WERI-Rb-1 (cell line): ENCODE measurements at regions not wholly inside any gene's neighbourhood (a gene's known extent, or its start where the extent isn't known, plus 50 kb on each side); places are given as distances from the start of the nearest gene placed in this dataset.
A peak's percentile ranks its signal among the peaks of the same experiment; 100 is the strongest.

Experiments
- DNase-seq: peaks from one replicate; pipeline ENCODE4 v3.0.0-alpha.2; 2020
- H3K27ac ChIP-seq: fragments of 250-450 bp; sonication (Bioruptor Pico); 2 replicates; pipeline ENCODE4 v1.5.1; 2020; ENCODE audit warnings: mild to moderate bottlenecking, moderate library complexity
- H3K27me3 ChIP-seq: fragments of 250-450 bp; sonication (Bioruptor Pico); 2 replicates; pipeline ENCODE4 v1.5.1; 2021; ENCODE audit warnings: mild to moderate bottlenecking, low read depth, moderate library complexity; ENCODE audit not compliant: insufficient read depth, severe bottlenecking
- H3K36me3 ChIP-seq: fragments of 250-450 bp; sonication (Bioruptor Pico); 2 replicates; pipeline ENCODE4 v1.5.1; 2020; ENCODE audit warnings: mild to moderate bottlenecking, moderate library complexity
- H3K4me3 ChIP-seq: 2 replicates; pipeline ENCODE4 v1.5.1; 2011; ENCODE audit warnings: low read depth, mild to moderate bottlenecking, control low read depth, low read length
- H3K9me3 ChIP-seq: fragments of 250-450 bp; sonication (Bioruptor Pico); 2 replicates; pipeline ENCODE4 v1.5.1; 2021; ENCODE audit warnings: mild to moderate bottlenecking, moderate library complexity; ENCODE audit not compliant: severe bottlenecking
- CTCF ChIP-seq: IDR thresholded peaks from 2 replicates; pipeline ENCODE4 v1.5.1; 2011; ENCODE audit warnings: low read depth, mild to moderate bottlenecking, control low read depth, inconsistent platforms, low read length

GRCh38 chr1:201673093-201673492 is 134.2 kb downstream of the NAV1 start:
- Histone ChIP-seq H3K36me3 (peaks cover 3% of the 10 kb centered on the region), H3K27ac (no peak overlapping the region), H3K9me3 (no peaks in the 10 kb centered on the region), H3K4me3 (no peak overlapping the region), H3K27me3 (no peaks in the 10 kb centered on the region)
- DNase-seq = no peak
- no peak for TF ChIP-seq CTCF

- no peaks in the 10 kb centered on the region for H3K27me3 ChIP-seq
- no peak for DNase-seq
- no peak overlapping the region for H3K27ac ChIP-seq
- no peaks in the 10 kb centered on the region for H3K9me3 ChIP-seq
- TF ChIP-seq CTCF = no peak
- H3K36me3 ChIP-seq = peaks cover 7% of the 10 kb centered on the region
- H3K4me3 ChIP-seq = no peak overlapping the region
Measured at GRCh38 chr1:201673915-201674314, 135.0 kb downstream of the NAV1 start.

GRCh38 chr1:201675143-201675542 is 136.2 kb downstream of the NAV1 start:
- DNase-seq = no peak
- peaks cover 7% of the 10 kb centered on the region for H3K9me3 ChIP-seq
- TF ChIP-seq CTCF = no peak
- H3K27ac ChIP-seq = no peak overlapping the region
- H3K27me3 ChIP-seq = no peaks in the 10 kb centered on the region
- no peak overlapping the region for H3K4me3 ChIP-seq
- H3K36me3 ChIP-seq = peaks cover 18% of the 10 kb centered on the region

DNA sequence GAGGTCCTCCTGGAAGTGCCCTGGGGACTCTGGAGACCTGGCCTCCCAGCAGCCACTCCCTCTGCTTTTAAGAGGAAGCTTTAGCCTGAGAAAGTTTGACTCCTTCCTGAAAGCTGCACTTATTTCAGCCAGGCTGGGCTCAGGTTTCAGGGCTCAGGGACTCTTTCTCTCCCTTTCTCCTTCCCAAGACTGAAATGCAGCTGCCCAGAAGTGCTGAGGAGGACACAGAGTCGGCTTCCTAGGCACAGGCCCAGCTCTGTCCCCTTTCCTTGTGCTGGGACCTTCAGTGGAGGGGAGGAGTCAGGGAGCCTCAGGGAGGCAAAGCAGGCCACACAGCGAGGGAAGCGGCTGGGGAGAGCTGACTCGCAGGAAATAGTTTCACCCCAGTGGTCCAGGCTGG is 137.3 kb downstream of the NAV1 start:
- Histone ChIP-seq H3K4me3 (no peak overlapping the region), H3K36me3 (peaks cover 18% of the 10 kb centered on the region), H3K9me3 (peaks cover 7% of the 10 kb centered on the region), H3K27ac (no peak overlapping the region), H3K27me3 (no peaks in the 10 kb centered on the region)
- DNase-seq = peak; percentile 48
- no peak for TF ChIP-seq CTCF

DNA sequence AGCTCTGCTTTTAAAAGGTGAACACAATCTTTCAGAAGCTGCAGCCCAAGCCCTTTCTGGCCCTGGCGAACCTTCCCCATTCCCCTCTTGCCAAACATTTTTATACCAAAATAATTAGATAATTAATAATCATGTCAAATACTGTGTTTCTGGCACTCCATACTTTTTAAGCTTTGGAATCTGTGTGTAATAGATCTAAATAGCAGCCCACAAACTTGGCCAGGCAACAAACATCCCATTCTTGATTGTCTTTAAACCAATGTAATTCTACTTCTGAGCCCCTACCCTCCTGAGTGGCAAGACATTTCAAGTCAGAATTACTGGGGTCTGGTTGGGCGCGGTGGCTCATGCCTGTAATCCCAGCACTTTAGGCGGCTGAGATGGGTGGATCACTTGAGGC is 137.7 kb downstream of the NAV1 start:
- Histone ChIP-seq H3K27me3 (no peaks in the 10 kb centered on the region), H3K9me3 (peaks cover 7% of the 10 kb centered on the region), H3K4me3 (no peak overlapping the region), H3K36me3 (peaks cover 18% of the 10 kb centered on the region), H3K27ac (no peak overlapping the region)
- no peak for DNase-seq
- TF ChIP-seq CTCF = no peak

DNA sequence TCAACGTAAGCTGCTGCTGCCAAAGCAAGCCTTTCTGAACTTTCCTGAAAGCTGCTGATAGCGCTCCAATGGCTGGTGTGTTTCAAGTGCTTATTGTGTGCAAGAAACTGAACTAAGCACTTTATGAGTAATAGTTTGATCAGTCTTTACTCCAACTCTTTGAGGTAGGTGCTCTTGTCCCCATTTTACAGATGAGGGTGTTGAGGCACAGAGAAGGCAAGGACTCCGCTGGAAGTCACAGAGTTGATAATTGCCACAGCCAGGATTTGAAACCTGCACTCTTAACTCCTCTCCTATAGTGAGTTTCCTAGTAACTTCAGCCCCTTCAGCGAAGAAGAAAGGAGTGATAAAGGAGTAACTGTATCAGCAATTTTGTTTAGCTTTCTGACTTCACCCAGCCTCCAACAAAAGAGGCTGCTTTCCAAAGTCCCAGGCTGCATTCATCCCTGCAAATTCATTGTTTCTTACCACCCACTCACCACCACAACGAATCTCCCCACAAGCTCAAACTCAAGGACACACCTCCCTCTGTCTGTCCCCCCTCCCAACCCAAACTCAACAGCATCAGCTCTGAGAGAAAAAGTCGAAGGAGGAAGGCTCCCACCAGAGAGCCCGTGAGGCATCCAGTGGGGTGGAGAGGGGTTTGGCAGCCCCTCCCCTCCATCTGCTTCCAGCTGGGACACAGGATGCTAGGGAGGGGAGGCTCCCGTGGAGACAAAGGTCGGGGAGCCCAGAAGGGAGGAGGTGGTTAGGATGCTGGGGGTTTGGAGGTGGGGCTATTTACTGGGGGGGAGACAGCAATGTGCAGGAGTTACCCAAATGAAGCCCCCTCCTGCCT is 139.6 kb downstream of the NAV1 start:
- Histone ChIP-seq H3K27ac (no peak overlapping the region), H3K9me3 (peaks cover 7% of the 10 kb centered on the region), H3K36me3 (peaks cover 18% of the 10 kb centered on the region), H3K27me3 (no peaks in the 10 kb centered on the region), H3K4me3 (no peak overlapping the region)
- peak; percentile 48 for DNase-seq
- no peak for TF ChIP-seq CTCF
